ENCODE measurements at regions not wholly inside any gene's neighbourhood (a gene's known extent, or its start where the extent isn't known, plus 50 kb on each side); places are given as distances from the start of the nearest gene placed in this dataset.

DNA sequence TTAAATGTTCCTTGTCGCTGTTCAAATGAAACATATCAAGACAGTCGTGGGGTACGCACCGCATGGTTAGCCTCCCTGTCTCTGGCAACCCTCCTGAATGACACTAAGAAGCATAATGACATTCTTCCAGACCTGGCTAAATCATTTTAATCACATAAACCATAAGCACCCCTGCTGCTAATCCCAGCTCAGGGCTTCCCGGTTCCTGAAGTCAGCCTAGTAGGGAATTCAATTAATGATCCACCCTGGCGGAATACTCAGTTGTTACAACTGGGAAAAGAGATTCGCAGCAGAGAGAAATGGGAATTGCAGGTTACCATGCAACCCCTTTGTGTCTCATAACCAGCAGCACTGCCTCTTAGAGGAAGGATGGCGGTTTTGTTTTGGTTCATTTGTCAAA lies 200.8 kb upstream of the AGAP1 start:
- no peak for TF ChIP-seq EZH2 (IDR thresholded peaks at IDR 0.05; ENCODE audit: low read length, missing control alignments)
- TF ChIP-seq, protein P1, sequence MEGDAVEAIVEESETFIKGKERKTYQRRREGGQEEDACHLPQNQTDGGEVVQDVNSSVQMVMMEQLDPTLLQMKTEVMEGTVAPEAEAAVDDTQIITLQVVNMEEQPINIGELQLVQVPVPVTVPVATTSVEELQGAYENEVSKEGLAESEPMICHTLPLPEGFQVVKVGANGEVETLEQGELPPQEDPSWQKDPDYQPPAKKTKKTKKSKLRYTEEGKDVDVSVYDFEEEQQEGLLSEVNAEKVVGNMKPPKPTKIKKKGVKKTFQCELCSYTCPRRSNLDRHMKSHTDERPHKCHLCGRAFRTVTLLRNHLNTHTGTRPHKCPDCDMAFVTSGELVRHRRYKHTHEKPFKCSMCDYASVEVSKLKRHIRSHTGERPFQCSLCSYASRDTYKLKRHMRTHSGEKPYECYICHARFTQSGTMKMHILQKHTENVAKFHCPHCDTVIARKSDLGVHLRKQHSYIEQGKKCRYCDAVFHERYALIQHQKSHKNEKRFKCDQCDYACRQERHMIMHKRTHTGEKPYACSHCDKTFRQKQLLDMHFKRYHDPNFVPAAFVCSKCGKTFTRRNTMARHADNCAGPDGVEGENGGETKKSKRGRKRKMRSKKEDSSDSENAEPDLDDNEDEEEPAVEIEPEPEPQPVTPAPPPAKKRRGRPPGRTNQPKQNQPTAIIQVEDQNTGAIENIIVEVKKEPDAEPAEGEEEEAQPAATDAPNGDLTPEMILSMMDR (conservative IDR thresholded peaks at IDR 0.05 in 1 of 2, IDR thresholded peaks at IDR 0.05 in 1 of 2; ENCODE audit: low read depth in 1 of 2, low read length in 2 of 2), result no peak

All from fibroblast of lung (primary cell).